NCI-H2081 treated with DMSO at 0.1 percent for 48 hours (cell line): ENCODE measurements at regions not wholly inside any gene's neighbourhood (a gene's known extent, or its start where the extent isn't known, plus 50 kb on each side); places are given as distances from the start of the nearest gene placed in this dataset.

Experiments used
- DNase-seq: peaks from one replicate; lab custom pipeline; 2025; lab: John Stamatoyannopoulos, UW

DNA sequence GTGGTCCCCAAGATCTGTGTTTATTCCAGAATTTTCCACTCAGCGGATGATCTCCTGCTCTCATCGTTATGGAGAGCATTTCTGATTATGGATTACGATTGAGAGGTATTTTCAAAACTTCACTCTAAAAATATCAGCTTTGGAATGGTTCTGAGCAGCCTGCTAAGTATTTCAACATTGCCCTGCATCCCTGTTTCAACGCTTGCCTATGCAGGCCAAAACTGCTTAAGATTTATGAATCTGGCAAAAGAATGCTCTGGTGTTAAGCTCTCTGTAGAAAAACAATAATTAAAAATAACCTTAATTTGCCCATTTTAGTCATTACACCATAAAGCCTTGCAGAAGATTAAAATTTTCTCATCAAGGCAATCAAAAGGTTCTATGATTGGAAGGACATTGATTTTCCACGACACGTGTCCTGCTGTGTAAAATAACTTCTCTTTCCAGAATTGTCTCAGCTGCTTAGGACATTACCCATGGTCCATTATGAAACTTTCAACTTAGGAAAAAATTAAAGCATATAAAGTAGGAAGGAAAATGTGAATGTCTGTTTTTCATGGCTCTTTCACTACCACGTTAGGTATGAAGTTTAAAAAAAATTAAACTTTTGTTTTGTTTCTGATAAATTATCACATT lies 229.9 kb downstream of the ACKR3 start:
- no peak for DNase-seq

DNA sequence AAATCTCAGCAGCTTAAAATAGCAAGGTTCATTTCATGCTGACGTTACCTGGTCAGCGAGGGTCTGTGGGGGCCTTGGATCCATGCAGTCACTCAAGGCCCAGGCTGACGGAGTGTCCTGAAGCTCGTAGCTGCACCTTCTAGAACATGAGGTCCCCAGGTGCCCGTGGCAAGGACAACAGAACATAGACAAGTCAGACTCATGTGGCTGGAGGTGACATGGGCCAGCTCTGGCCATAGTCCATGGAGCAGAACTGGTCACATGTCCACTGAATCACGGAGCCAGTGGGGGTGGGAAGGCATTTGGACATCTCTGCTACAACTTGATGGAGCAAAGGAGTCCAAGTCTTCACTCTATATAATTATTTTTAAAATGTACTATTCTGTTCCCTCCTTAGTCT lies 233.2 kb downstream of the ACKR3 start:
- DNase-seq: no peak

DNA sequence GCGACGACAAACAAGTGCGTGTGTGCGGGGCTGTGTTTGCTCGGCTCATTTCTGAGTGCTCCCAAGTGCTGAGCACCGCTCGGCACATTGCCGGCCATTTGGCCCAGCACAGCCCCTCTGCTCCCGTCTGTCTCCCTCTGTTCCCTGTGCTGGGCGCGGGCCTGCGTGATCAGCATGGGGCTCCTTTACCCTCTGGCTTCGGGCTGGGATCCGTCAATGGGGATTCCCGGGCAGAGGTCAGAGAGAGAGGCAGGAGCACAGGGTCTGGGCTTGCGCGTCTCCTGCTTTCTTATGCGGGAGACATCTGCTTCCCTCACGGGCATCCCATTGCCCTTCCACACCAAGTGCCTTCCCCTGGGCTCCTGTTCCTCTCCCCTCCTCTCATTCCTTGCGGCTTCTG lies 234.0 kb downstream of the ACKR3 start:
- no peak for DNase-seq

DNA sequence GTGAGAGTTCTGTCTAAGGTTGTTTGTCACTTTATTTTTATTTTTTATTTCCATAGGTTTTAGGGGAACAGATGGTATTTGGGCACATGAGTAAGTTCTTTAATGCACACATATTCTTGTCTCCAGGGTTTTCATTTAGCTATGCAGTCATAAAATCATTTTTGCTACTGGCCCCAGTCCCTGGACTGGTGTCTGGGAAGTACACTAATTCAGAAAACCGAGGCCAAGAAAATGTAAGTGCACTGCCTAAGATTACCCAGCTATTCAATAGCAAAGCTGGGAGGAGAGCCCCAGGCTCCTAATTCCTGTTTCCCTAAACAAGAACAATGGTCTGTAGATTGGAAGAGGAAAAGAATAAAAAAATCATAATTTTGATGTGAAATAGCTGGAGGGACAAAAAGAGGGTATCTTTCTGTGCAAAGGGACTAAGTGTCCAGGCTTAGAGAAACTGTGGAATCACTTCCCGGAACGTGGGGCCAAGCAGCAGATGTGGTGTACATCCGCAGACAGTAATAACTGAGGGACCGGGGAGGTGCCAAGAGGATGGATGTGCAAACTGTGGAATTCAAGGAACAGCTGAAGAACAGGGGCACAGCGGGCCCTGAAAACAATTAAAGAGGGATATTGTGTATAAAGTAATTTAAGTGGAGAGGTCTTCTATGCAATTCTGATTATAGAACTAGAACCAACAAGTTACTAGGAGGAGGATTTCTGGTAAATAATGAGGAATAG lies 236.3 kb downstream of the ACKR3 start:
- no peak for DNase-seq

DNA sequence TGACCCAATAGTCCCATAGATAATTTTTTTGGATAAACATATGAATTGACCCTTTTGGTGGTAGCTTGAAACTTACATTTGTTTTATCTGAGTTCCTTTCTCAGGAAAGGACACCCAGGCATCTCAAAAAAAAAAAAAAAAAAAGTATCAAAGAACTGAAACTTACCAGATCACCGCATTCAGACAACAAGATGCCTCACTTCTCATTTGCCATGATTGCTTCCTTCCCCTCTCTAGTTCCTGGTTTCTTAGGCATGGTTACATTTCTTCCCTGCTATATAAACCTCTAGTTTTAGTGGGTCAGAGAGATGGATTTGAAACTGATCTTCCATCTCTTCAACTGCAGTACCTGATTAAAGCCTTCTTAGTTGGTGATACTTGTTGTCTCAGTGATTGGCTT lies 240.1 kb downstream of the ACKR3 start:
- DNase-seq: no peak

DNA sequence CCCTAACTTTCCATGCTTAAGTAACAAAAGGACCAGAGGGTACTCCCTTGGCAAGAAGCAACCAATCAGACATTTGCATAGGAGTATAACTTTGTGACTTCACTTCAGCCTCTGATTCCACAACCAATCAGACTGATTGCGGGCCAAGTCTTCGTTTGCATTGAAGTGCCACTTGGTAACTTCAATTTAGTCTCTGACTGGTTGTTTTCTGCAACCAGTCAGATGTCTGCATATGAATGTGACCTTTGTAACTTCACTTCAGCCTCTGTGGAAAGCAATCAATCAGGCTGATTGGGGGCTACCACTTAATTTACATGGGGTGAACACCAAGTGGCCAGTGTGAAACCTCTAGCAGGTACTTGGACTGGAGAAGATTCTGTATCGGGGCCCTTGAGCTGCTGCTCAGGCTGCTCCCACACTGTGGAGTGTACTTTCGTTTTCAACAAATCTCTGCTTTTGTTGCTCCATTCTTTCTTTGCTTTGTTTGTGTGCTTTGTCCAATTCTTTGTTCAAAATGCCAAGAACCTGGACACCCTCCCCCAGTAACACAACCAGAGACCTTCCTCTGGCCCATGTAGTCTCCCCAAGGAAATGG lies 241.5 kb downstream of the ACKR3 start:
- no peak for DNase-seq

DNA sequence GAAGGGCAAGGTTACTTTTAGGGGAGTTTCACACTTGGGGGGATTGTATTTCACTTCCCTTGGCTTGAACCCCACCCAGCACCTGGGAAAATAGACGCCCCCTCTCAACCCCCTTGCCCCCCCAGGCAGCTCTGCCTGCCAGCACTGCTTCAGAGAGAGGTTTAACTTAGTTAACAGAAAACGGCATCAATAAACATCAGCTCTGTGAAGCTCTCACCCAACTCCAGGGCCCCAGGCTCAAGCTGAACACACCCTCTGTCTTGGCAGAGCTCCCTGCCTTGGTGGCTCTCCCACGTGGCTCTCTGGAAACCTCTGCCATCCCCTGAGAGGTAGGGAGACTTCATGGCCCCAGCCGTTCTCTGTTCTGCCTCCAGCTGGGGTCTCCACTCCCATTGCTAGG lies 244.1 kb downstream of the ACKR3 start:
- DNase-seq: no peak

DNA sequence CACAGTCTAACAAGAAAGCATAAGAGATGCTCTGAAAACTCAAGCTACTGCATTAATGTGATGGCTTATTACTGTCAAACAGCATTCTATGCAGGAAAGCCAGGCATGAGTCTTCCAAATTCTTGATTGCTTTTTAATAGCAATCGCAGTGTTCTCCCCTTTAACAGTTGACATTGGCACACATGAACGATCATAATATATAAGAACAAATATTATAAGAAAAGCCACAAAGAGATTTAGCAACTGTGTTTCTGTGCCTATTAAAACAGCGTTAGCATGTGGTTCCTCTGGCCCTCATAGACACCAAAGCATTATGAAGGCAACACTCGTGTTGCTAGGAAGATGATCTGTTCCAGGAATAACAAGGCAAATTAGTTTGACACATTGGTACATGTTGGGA lies 245.0 kb downstream of the ACKR3 start:
- no peak for DNase-seq

DNA sequence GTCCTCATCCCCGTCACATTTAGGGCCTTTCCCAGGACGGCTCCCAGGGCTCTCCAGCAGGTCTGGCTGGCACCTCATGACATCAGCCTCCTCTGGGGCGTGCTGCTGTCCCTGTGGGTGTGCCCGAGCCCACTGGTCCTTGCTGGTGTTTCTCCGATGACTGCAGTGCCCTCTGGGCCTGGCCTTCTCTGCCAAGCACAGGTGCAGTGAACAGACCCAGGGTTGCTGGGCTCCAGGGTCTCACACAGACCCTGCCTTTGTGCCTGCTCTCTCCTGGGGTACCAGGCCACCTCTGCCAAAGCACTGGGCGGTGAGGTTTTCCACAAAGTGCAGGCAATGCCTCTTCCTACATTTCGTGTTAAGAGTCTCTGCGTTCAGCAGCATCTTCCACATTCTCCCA lies 246.1 kb downstream of the ACKR3 start:
- no peak for DNase-seq

DNA sequence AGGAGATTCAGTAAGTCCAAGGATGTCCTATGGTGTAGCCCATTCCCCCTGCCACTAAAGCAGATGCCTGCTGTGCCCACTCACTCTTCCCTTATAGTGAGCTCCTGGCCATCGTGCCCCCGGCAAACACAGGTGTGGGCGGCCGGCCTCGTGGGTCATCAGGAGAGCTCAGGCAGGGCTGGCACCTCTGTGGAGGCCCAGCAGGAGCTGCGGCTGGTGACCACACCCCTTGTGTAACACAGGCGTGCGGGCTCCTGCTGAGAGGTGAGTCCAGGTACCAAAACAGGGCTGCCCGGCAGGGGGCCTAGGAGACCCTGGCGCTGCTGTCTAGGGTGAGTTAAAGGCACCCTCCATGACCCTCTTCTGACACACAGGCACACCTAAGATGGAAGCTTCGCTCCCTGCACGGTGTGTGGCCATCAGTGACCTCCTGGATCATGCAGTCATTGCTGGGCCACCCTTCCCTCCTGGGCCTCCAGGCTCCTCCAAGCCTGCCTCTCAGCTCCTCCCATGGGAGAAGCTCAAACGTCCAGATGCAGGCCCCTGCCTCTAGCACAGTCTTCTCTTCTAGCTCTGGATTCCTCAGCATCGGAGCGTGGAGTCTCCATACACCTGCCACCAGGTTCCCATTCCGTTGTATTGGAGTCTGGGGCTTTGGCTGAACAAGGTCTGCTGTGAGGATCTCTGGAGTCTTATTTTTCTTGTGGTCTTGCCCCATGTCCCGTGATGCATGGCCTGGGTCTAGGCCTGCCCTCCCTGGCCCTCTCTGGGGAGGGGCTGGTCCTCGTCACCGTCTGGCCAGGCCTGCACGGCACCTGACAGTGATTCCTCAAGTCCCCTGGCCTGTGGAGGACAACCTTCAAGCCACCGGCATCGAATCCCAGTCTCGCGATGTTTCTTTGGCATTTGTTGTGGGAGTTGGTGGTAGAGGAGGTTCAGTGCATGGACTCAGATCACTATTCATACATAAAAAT lies 246.9 kb downstream of the ACKR3 start:
- DNase-seq: no peak

DNA sequence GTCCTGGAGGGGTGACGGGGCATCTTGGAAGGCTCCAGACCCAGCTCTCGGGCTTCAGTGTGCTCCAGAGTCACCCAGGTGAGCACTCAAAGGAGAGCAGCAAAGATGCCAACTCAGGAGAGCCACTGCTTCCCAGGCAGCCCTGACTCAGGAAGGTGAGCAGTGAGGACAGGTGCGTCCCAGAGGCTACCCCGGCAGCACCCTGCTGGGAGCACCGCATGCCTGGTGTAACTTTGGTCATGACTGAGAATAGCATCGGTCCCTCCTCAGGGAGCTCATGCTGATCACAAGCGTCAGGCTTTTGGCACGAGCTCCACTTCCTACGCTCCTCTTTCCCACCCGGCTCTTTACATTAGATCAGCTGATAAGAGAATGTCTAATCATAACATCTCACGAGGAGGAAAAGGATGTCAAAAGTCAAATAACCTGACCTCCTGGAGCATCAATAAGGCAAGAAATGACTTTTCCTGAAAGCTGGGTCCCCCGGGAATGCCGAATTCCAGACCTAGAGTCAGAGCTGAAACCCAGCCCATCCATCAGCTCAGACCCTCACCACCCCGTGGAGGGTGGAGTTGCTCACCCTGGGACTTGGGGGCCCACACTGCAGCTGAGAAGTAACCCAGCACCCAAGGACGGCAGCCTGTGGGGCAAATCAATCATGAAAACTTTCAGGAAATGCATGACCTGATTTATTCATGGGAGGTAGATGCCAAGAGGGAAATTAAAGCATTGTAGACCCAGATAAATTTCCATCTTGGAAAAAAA lies 248.8 kb downstream of the ACKR3 start:
- DNase-seq: no peak

DNA sequence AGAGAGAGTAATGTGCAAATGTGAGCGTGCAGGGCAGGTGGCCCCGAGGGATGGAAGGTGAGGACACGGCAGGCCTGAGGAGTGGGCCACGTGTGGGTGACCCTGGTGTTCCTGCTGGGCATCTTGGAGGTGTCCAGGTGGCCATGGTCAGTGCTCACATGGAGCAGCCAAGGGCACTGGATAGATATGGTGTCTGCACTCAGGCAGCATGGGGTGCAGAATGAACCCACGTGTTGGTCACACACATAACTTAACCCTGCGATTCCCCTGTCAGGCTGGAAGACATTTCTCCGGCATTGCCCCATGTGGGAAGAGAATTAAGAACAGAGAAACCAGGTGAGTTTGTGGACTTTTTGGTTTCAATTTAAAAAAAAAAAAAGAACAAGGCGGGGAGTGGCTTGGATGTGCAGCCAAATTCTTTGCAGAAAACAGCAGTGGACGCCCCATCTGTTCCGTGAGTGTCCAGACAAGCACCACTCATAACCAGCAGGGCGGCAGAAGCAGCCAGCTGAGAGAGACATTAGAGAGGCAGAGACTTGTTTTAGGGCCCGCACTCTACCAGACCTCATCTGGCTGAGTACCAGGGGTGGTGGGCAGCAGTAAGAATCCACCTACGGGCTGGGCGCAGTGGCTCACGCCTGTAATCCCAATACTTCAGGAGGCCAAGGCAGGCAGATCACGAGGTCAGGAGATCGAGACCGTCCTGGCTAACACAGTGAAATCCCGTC lies 249.8 kb downstream of the ACKR3 start:
- DNase-seq: no peak

DNA sequence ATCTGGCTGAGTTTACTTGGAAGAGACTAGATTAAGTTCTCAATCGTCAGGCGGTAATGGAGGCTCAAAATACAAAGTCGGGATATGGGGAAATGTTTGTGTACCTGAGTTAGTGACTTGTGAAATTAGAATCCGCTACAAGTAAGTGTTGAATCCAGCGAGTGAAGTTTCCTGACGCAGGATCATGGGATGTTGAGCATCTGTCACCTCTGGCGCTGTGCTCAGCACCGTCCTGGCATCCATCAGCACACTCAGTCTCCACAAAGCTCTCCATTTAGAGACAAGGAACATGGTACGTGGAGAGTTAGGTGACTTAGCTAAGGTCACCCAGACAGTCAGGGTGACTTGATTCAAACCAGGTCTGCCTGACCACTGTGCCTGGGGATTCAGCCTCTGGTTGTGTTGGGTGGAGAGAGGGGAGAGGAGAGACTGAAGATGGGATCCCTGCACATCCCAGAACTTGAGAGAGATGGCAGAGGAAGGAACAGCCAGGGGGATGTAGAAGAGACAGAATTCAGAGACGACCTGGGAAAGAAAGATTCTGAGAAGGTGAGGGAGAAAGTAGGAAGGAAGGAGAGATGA lies 251.2 kb downstream of the ACKR3 start:
- no peak for DNase-seq

DNA sequence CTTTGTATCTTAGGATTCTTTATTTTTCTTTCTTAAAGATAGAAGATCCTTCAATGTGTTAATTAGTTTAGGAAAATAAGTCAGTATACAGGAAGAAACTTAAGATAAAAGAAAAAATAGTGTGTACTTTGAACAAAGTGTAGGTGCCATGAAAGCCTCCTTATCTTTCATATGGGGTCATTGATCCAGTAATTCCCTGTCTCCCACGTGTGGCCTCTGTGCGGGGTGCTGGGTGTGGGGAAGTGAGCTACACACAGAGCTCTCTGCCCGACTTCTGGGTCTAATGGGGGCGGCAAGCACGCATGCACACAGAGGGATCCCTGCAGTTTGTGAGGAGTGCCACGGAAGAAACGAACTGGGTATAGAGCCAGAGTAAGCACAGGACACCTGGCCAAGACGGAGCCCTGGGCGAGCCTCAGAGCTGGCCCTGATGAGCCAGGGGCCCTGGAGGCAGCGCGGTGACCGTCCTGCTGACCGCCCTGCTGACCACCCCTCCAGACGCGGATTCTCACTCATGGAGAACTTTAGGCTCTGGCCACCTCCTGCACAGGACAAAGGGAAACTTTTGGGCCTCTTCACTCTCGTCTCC lies 253.5 kb downstream of the ACKR3 start:
- DNase-seq: no peak

DNA sequence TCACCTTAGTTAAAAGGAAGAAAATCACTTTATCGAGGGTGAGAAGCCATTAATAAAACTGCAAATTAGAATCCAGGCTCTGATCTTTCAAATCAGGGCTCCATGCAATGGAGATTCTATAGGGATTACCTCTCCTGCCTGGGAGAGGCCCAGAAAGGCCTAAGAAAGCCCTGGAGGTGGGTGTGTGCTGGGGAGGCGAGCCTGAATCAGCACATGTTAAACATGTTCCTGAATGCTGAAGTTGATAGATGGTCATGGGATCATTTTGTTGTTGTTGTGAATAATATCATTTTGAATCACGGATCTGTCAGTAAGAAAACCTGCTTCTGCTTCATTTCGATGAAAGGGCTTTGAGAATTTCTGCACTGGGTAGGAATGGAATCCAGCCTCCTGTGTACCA lies 254.3 kb downstream of the ACKR3 start:
- no peak for DNase-seq

DNA sequence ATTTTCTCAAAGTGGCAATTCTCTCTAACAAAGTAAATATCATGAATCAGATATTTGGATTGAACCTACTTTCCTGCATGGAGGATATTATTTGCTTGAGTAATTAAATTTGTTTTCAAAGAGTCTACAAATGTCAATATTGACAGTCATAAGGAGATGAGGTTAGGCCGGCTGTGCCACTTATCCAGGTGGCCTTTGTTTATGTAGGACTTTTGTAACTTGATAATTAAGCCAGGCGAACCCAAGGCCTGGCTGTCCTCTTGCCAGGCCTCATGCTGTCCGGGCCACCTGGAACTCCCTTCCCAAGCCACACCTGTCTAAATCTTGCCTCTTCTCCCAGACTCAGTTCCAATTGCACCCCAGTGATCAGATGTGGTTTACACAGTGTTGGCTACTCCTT lies 255.2 kb downstream of the ACKR3 start:
- DNase-seq: peak; percentile 3

DNA sequence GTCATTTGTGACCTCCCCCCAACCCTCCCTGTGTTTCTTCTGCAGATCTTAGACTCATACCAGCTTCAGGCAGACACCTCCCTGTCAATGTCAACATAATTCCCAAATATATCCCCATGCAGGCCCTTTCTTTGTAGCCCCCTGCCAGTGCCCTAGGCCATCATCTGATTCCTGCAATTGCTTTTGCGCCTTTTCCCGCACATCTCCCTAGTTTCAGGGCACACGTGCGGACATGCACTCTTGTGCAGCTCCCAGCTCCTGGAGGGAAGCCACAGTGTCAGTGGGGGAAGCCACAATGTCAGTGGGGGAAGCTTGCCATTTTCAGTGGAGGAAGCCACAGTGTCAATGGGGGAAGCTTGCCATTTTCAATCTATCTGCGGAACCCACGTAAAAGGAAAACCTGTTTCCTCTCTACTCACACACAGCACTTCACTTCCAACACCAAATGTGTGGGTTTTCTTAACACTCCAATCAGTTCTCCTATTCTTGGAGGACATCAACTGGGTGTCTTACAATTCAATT lies 256.4 kb downstream of the ACKR3 start:
- DNase-seq: no peak

DNA sequence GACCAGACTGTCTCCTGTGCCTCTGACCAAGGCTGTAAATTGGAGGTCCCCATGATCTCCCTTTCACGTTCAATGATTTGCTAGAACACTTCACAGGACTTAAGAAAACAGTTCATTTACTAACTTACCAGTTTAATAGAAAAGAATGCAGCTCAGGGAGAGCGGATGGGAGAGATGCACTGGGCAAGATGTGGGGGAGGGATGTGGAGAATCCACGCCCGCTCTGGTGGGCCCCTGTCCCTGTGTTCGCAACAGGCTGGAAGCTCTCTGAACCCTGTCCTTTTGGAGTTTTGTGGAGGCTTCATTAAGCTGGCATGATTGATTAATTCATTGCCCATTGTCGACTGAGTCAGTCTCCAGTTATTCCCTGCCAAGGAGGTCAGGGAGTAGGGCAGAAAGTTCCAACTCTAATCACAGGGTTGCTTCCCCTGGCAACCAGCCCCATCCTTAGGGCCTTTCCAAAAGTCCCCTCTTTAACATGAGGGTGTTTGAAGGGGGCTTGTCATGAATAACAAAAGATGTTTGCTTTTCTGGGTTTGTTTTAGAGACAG lies 257.1 kb downstream of the ACKR3 start:
- DNase-seq: no peak

DNA sequence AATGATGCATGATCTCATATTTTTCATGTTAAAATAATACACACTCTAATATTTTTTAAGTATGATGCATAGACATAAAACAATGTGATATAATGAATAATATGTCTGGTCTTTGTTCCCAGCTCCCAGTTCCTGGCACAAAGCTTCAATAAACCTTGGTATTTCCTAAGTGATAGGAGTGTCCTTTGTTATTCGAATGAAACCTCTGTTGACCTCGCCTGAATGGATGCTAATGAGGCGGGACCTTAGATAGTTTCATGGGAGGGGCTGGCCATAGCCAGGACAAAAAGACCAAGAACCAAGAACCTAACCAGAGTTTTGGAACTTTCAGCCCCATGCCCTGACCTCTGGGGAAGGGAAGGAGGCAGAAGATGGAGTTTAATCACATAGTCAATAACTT lies 257.7 kb upstream of the COPS8 start:
- no peak for DNase-seq

DNA sequence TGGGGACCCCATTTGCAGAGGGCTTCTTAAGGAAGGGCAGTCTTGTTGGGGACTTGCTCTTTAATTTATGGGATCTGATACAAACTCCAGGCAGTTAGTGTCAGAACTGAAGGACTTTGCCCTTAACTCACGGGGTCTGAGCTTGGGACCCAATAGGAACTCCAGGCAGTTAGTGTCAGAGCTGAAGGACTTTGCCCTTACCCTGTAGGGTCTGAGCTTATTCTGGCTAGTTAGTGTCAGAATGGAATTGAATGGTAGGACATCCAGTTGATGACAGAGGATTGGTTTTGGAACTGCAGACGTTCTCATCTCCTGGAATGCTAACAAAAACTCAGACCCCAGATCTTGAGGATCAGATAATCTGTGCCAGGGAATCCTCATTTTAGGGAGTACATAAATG lies 256.9 kb upstream of the COPS8 start:
- no peak for DNase-seq
